Nephron (organoid): ENCODE measurements at regions not wholly inside any gene's neighbourhood (a gene's known extent, or its start where the extent isn't known, plus 50 kb on each side); places are given as distances from the start of the nearest gene placed in this dataset.

Source experiments
- H3K27ac Mint-ChIP-seq, 3 experiments: 2 replicates each; pipeline ENCODE4 v1.8.0; 2020; ENCODE audit warnings: mixed read lengths in 3 of 3, mild to moderate bottlenecking in 2 of 3, moderate library complexity in 1 of 3
- H3K27me3 Mint-ChIP-seq: 2 replicates; pipeline ENCODE4 v1.8.0; 2021; ENCODE audit warnings: low read depth, mild to moderate bottlenecking, moderate library complexity, mixed read lengths
- H3K36me3 Mint-ChIP-seq: 2 replicates; pipeline ENCODE4 v1.8.0; 2020; ENCODE audit warnings: low read depth, mixed read lengths
- H3K4me1 Mint-ChIP-seq: 2 replicates; pipeline ENCODE4 v1.8.0; 2020; ENCODE audit warnings: mixed read lengths
- H3K4me3 Mint-ChIP-seq, 3 experiments: 2 replicates each; pipeline ENCODE4 v1.8.0; 2020; ENCODE audit warnings: mild to moderate bottlenecking in 3 of 3, mixed read lengths in 3 of 3, moderate library complexity in 2 of 3
- H3K9me3 Mint-ChIP-seq: 2 replicates; pipeline ENCODE4 v1.8.0; 2020; ENCODE audit warnings: mixed read lengths
- CTCF ChIP-seq, 3 experiments: fragments of 200-600 bp; sonication (generic); IDR thresholded peaks; one replicate each; pipeline ENCODE4 v1.5.0; 2021; ENCODE audit warnings: antibody characterized with exemption in 3 of 3; ENCODE audit not compliant: unreplicated experiment in 3 of 3

GRCh38 chr5:21694567-21694966, 1158.6 kb downstream of the CDH12 start:
- no peak for TF ChIP-seq CTCF (IDR thresholded peaks at IDR 0.05; ENCODE audit: unreplicated experiment in 3 of 3)
- Mint-ChIP-seq H3K4me3 (no peak overlapping the region), H3K27me3 (no peaks in the 10 kb centered on the region), H3K9me3 (peaks cover 2% of the 10 kb centered on the region), H3K36me3 (no peaks in the 10 kb centered on the region), H3K27ac (peak overlapping the region in 1 of 3 experiments; percentile 13), H3K4me1 (peaks cover 6% of the 10 kb centered on the region)

GRCh38 chr5:21693591-21693990, 1159.6 kb downstream of the CDH12 start:
- Mint-ChIP-seq H3K4me3 (no peak overlapping the region), H3K9me3 (peaks cover 2% of the 10 kb centered on the region), H3K36me3 (no peaks in the 10 kb centered on the region), H3K27ac (no peak overlapping the region), H3K27me3 (no peaks in the 10 kb centered on the region), H3K4me1 (peaks cover 6% of the 10 kb centered on the region)
- TF ChIP-seq CTCF (IDR thresholded peaks at IDR 0.05; ENCODE audit: unreplicated experiment in 3 of 3), result no peak

DNA sequence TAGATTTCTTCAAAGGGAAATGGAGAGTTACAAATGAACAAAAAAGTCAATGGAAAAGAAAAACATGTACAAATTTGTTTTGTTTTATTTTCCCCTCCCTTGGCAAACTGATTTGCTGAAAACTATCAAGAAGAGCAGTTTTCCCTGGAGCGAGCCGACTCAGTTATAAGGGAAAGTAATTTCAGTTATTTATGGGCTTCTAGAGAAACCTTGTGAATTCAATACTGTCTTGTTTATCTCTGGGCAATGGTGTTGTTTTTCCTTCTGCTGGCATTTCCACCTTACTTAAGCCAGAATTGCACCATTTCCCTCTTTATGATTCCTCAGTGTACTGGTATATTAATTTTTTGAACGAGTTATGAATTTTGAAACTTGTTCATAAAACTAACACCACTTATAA, 1163.6 kb downstream of the CDH12 start:
- H3K4me1 Mint-ChIP-seq, result peaks cover 6% of the 10 kb centered on the region
- H3K27ac Mint-ChIP-seq, result no peak overlapping the region
- no peak overlapping the region for H3K4me3 Mint-ChIP-seq
- H3K36me3 Mint-ChIP-seq, result no peaks in the 10 kb centered on the region
- TF ChIP-seq CTCF (IDR thresholded peaks at IDR 0.05; ENCODE audit: unreplicated experiment in 3 of 3), result no peak
- H3K27me3 Mint-ChIP-seq, result no peaks in the 10 kb centered on the region
- H3K9me3 Mint-ChIP-seq, result no peaks in the 10 kb centered on the region

GRCh38 chr5:21688655-21689054, 1164.5 kb downstream of the CDH12 start:
- Mint-ChIP-seq H3K9me3 (no peaks in the 10 kb centered on the region), H3K27me3 (no peaks in the 10 kb centered on the region), H3K4me1 (no peaks in the 10 kb centered on the region), H3K27ac (no peak overlapping the region), H3K4me3 (no peak overlapping the region), H3K36me3 (no peaks in the 10 kb centered on the region)
- no peak for TF ChIP-seq CTCF (IDR thresholded peaks at IDR 0.05; ENCODE audit: unreplicated experiment in 3 of 3)

DNA sequence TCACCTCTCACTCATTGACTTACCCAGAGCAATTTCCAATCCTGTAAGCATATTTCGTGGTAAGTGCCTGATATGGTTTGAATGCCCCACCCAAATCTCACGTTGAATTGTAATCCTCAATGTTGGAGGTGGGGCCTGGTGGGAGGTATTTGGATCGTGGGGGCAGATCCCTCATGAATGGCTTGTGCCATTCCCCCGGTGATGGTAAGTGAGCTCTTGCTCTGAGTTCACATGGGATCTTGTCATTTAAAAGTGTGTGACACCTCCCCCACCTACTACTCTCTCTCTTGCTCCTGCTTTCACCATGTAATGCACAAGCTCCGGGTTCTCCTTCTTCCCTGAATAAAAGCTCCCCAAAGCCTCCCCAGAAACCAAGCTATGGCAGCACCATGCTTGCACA, 1165.5 kb downstream of the CDH12 start:
- no peak for TF ChIP-seq CTCF (IDR thresholded peaks at IDR 0.05; ENCODE audit: unreplicated experiment in 3 of 3)
- H3K27me3 Mint-ChIP-seq, result no peaks in the 10 kb centered on the region

DNA sequence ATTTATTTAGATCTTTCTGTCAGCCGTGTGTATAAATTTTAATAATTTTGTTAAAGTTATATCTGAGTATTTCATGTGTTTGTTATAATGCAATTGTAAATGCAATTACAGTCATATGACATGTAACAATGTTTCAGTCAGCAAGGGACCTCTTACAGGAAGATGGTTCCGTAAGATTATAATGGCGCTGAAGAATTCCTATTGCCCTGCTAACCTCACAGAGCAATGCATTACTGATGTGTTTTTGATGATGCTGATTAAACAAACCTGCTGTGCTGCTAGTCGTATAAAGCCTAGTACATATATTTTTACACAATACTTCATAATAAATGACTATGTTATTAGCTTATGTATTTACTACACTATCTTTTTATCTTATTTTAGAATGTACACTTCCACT, 1166.4 kb downstream of the CDH12 start:
- no peaks in the 10 kb centered on the region for H3K9me3 Mint-ChIP-seq
- TF ChIP-seq CTCF (IDR thresholded peaks at IDR 0.05; ENCODE audit: unreplicated experiment in 3 of 3), result no peak
- no peak overlapping the region for H3K27ac Mint-ChIP-seq
- H3K4me1 Mint-ChIP-seq, result no peaks in the 10 kb centered on the region
- H3K36me3 Mint-ChIP-seq, result no peaks in the 10 kb centered on the region
- no peak overlapping the region for H3K4me3 Mint-ChIP-seq
- H3K27me3 Mint-ChIP-seq, result no peaks in the 10 kb centered on the region

More for the DNA sequence above, 1165.5 kb downstream of the CDH12 start:
- Mint-ChIP-seq H3K9me3 (no peaks in the 10 kb centered on the region), H3K4me3 (no peak overlapping the region), H3K36me3 (no peaks in the 10 kb centered on the region), H3K27ac (no peak overlapping the region), H3K4me1 (no peaks in the 10 kb centered on the region)
